IMR-90 (cell line): ENCODE measurements at regions not wholly inside any gene's neighbourhood (a gene's known extent, or its start where the extent isn't known, plus 50 kb on each side); places are given as distances from the start of the nearest gene placed in this dataset.

Experiments
- ATAC-seq: fragments of 200-7000 bp; cut with Tn5 transposase; 2 replicates; pipeline ENCODE4 v1.9.1; 2020; ENCODE audit warnings: low read depth, mild to moderate bottlenecking, moderate library complexity
- BruUV-seq: library from RNA; stranded (reverse); fragments of 400-500 nt; replicated peaks from 2 replicates; lab custom pipeline; 2021; lab: Mats Ljungman, UMichigan
- CTCF ChIA-PET: fragments of 300-600 bp; formaldehyde crosslinking; extraction: SDS; loops from one replicate; lab custom pipeline; 2021; ENCODE audit warnings: antibody characterized with exemption; lab: Yijun Ruan, JAX
- POLR2A ChIA-PET: fragments of 300-600 bp; sonication (Branson Sonifier 250); formaldehyde crosslinking; loops from one replicate; lab custom pipeline; 2022; ENCODE audit warnings: antibody characterized with exemption; ENCODE audit not compliant: unreplicated experiment; lab: Charles Lee
- DNase-seq: peaks from one replicate; pipeline ENCODE4 v3.0.0; 2013
- H2AFZ ChIP-seq: replicated peaks from 2 replicates; pipeline ENCODE3; 2013; ENCODE audit warnings: low read length, mild to moderate bottlenecking; ENCODE audit not compliant: poor library complexity
- H2AK5ac ChIP-seq: 2 replicates; pipeline ENCODE4 v1.6.1; 2013; ENCODE audit warnings: low read depth, low read length, inconsistent platforms
- H2AK9ac ChIP-seq: replicated peaks from 2 replicates; pipeline ENCODE3; 2013; ENCODE audit warnings: mild to moderate bottlenecking, low read depth, low read length, moderate library complexity; ENCODE audit not compliant: poor library complexity
- H2BK120ac ChIP-seq: 2 replicates; pipeline ENCODE4 v1.6.1; 2013; ENCODE audit warnings: low read depth, low read length, inconsistent platforms
- H2BK15ac ChIP-seq: 3 replicates; pipeline ENCODE4 v1.6.1; 2013; ENCODE audit warnings: low read depth, low read length, inconsistent platforms
- H2BK20ac ChIP-seq: 2 replicates; pipeline ENCODE4 v1.6.1; 2013; ENCODE audit warnings: low read depth, mild to moderate bottlenecking, inconsistent platforms, low read length, moderate library complexity
- H2BK5ac ChIP-seq: 2 replicates; pipeline ENCODE4 v1.6.1; 2013; ENCODE audit warnings: mild to moderate bottlenecking, low read depth, low read length, inconsistent platforms; ENCODE audit not compliant: poor library complexity, severe bottlenecking
- H3K14ac ChIP-seq: replicated peaks from 2 replicates; pipeline ENCODE4 v1.6.1; 2013; ENCODE audit warnings: low read depth, low read length, inconsistent platforms
- H3K18ac ChIP-seq: 2 replicates; pipeline ENCODE4 v1.6.1; 2013; ENCODE audit warnings: low read depth, low read length, control low read depth
- H3K23ac ChIP-seq: 2 replicates; pipeline ENCODE4 v1.6.1; 2013; ENCODE audit warnings: low read depth, low read length, inconsistent platforms
- H3K27ac ChIP-seq: 2 replicates; pipeline ENCODE4 v1.5.1; 2013; ENCODE audit warnings: mild to moderate bottlenecking, control low read depth, low read length; ENCODE audit not compliant: insufficient read depth
- H3K27me3 ChIP-seq: 2 replicates; pipeline ENCODE4 v1.6.1; 2013; ENCODE audit warnings: low read length; ENCODE audit not compliant: control insufficient read depth, insufficient read depth
- H3K36me3 ChIP-seq: 2 replicates; pipeline ENCODE4 v1.6.1; 2013; ENCODE audit warnings: low read length, mixed read lengths; ENCODE audit not compliant: control insufficient read depth, insufficient read depth
- H3K4ac ChIP-seq: 2 replicates; pipeline ENCODE4 v1.6.1; 2013; ENCODE audit warnings: low read depth, low read length, inconsistent platforms
- H3K4me1 ChIP-seq: 2 replicates; pipeline ENCODE4 v1.6.1; 2013; ENCODE audit warnings: low read length, mixed read lengths; ENCODE audit not compliant: control insufficient read depth, insufficient read depth
- H3K4me2 ChIP-seq: 2 replicates; pipeline ENCODE4 v1.6.1; 2013; ENCODE audit warnings: low read depth, mild to moderate bottlenecking, control low read depth, low read length, moderate library complexity
- H3K4me3 ChIP-seq: 2 replicates; pipeline ENCODE4 v1.5.1; 2013; ENCODE audit warnings: low read depth, mild to moderate bottlenecking, control low read depth, low read length, moderate library complexity; ENCODE audit not compliant: insufficient read depth
- H3K56ac ChIP-seq: 2 replicates; pipeline ENCODE4 v1.6.1; 2013; ENCODE audit warnings: low read length, inconsistent platforms; ENCODE audit not compliant: insufficient read depth; ENCODE audit errors: extremely low read depth
- H3K79me1 ChIP-seq, 2 experiments: 2 replicates each; pipeline ENCODE4 v1.6.1; 2013; ENCODE audit warnings: low read length in 2 of 2, inconsistent platforms in 1 of 2, low read depth in 1 of 2
- H3K9ac ChIP-seq: 2 replicates; pipeline ENCODE4 v1.6.1; 2013; ENCODE audit warnings: low read depth, low read length, control low read depth
- H3K9me1 ChIP-seq: 2 replicates; pipeline ENCODE4 v1.6.1; 2013; ENCODE audit warnings: low read length, inconsistent platforms; ENCODE audit not compliant: insufficient read depth
- H3K9me3 ChIP-seq: 2 replicates; pipeline ENCODE4 v1.6.1; 2013; ENCODE audit warnings: low read length; ENCODE audit not compliant: control insufficient read depth, insufficient read depth
- H4K20me1 ChIP-seq: 2 replicates; pipeline ENCODE4 v1.6.1; 2013; ENCODE audit warnings: low read length, inconsistent platforms; ENCODE audit not compliant: insufficient read depth
- H4K5ac ChIP-seq: 2 replicates; pipeline ENCODE4 v1.6.1; 2013; ENCODE audit warnings: mild to moderate bottlenecking, low read depth, low read length, control low read depth
- H4K8ac ChIP-seq, 2 experiments: 2 replicates each; pipeline ENCODE4 v1.6.1; 2013; ENCODE audit warnings: low read depth in 2 of 2, low read length in 2 of 2, control low read depth in 1 of 2, inconsistent platforms in 1 of 2
- H4K91ac ChIP-seq: 2 replicates; pipeline ENCODE4 v1.6.1; 2013; ENCODE audit warnings: low read depth, low read length, inconsistent platforms; ENCODE audit not compliant: insufficient read depth
- CEBPB ChIP-seq: IDR thresholded peaks from 2 replicates; pipeline ENCODE4 v1.6.1; 2012; ENCODE audit warnings: low read depth, low read length, improper control_type of control experiment
- CHD1 ChIP-seq: IDR thresholded peaks from 2 replicates; pipeline ENCODE4 v1.6.1; 2012; ENCODE audit warnings: low read depth, low read length, improper control_type of control experiment
- MAFK ChIP-seq: IDR thresholded peaks from 2 replicates; pipeline ENCODE4 v1.6.1; 2012; ENCODE audit warnings: low read depth, low read length, improper control_type of control experiment
- MAZ ChIP-seq: IDR thresholded peaks from 2 replicates; pipeline ENCODE4 v1.6.1; 2012; ENCODE audit warnings: low read depth, mild to moderate bottlenecking, low read length, improper control_type of control experiment, moderate library complexity, borderline replicate concordance
- NFE2L2 ChIP-seq: fragments of 150-350 bp; IDR thresholded peaks from 2 replicates; pipeline ENCODE4 v1.6.1; 2016; ENCODE audit warnings: low read depth, mild to moderate bottlenecking, low read length
- POLR2A ChIP-seq: IDR thresholded peaks from 2 replicates; pipeline ENCODE4 v1.6.1; 2012; ENCODE audit warnings: mild to moderate bottlenecking, low read depth, low read length
- RFX5 ChIP-seq: IDR thresholded peaks from 2 replicates; pipeline ENCODE4 v1.8.0; 2012; ENCODE audit warnings: low read depth, mild to moderate bottlenecking, low read length, moderate library complexity
- SMC3 ChIP-seq: fragments of 150-350 bp; IDR thresholded peaks from 2 replicates; pipeline ENCODE4 v1.6.1; 2016; ENCODE audit warnings: low read depth, mild to moderate bottlenecking, antibody characterized with exemption, low read length, moderate library complexity
- USF2 ChIP-seq: fragments of 150-350 bp; IDR thresholded peaks from 2 replicates; pipeline ENCODE4 v1.6.1; 2017; ENCODE audit warnings: mild to moderate bottlenecking, antibody characterized with exemption, low read length, low read depth
- WGBS, 2 experiments: methylation state at CpG; one replicate each; pipeline versions ENCODE4 v1.1.5 to v1.1.7; 2013; ENCODE audit warnings: missing lambda C conversion rate in 2 of 2; ENCODE audit not compliant: insufficient read length in 1 of 2; ENCODE audit errors: extremely low coverage in 2 of 2; 5-methylcytosine and 5-hydroxymethylcytosine counted together
- dilution Hi-C: fragments of 300-500 bp; cut with HindIII; formaldehyde crosslinking; loops from one replicate; pipeline ENCODE4 v1.14.3; 2018; ENCODE audit warnings: low sequenced_read_pairs; ENCODE audit not compliant: unreplicated experiment
- in situ Hi-C: fragments of 300-500 bp; cut with MboI; formaldehyde crosslinking; loops from 3 replicates; pipeline ENCODE4 v1.14.3; 2019; ENCODE audit warnings: low sequenced_read_pairs, inconsistent platforms, mixed read lengths
- intact Hi-C: fragments of 100-400 bp; cut with micrococcal nuclease; formaldehyde crosslinking; loops from 2 replicates; pipeline ENCODE4 v1.10.0; 2022
- TF ChIP-seq, protein P1 (sequence below): fragments of 150-350 bp; IDR thresholded peaks from 2 replicates; pipeline ENCODE4 v1.6.1; 2016; ENCODE audit warnings: low read depth, mild to moderate bottlenecking, low read length, moderate library complexity, borderline replicate concordance

DNA sequence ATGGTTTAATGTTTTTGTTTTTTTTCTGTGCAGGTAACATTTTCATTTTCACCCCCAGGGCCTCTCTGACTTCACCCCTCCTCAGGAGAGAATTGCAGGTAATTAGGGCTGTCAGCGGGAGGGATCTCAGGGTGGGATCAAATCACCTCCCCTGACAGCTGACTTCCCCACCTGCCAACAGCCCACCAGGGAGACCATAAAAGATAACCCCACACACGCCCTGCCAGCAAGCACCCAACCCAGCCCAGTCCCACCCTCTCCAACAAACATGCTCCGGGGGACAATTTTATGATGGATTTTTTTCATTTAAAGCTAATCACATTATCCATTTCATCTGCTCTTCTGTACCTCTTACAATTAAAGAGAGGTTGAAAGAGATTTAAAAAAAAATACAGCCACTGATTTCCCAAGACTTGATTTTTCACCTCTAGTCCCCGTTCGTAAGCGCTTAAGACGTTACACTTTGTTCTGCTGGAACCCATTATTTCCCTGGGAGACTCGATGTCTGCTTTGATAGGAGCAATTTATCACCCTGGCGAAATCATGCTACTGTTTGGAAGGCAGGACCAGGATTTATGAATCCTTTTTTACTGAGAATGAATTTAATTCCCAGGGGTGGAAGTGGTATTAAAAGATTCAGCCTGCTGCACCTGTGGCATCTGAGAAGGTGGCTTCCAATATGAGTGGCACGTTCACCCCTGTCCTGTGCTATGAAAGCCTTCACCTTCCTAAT, 232.9 kb upstream of the ID2 start:
- Histone ChIP-seq H3K27ac (no peak overlapping the region), H3K4me1 (peaks cover 4% of the 10 kb centered on the region), H3K9me1 (no peaks in the 10 kb centered on the region), H3K9ac (no peak overlapping the region), H2AK5ac (no peak overlapping the region; the same call in 1 of the 2 replicates), H3K14ac (no peak overlapping the region), H4K91ac (no peak overlapping the region), H2BK20ac (no peak overlapping the region), H3K23ac (no peak overlapping the region), H3K36me3 (no peaks in the 10 kb centered on the region), H2BK5ac (no peak overlapping the region), H3K4me2 (no peak overlapping the region), H4K20me1 (no peaks in the 10 kb centered on the region), H3K27me3 (no peaks in the 10 kb centered on the region), H3K18ac (no peak overlapping the region), H3K4me3 (no peak overlapping the region), H2AFZ (no peak overlapping the region), H4K8ac (no peak overlapping the region), H3K56ac (no peak overlapping the region), H2BK120ac (no peak overlapping the region), H3K9me3 (no peaks in the 10 kb centered on the region), H2AK9ac (no peak overlapping the region), H2BK15ac (no peak overlapping the region), H4K5ac (no peak overlapping the region), H3K4ac (no peak overlapping the region), H3K79me1 (no peaks in the 10 kb centered on the region)
- dilution Hi-C loops = no loop called here
- in situ Hi-C loops = no loop called here
- 100% methylated on average over 1 of the region's 10 CpGs; no CpG with 5 or more reads in 1 of the 2 experiments for WGBS, 2 experiments
- no peak for TF ChIP-seq MAZ
- TF ChIP-seq CEBPB = no peak
- TF ChIP-seq, protein P1, sequence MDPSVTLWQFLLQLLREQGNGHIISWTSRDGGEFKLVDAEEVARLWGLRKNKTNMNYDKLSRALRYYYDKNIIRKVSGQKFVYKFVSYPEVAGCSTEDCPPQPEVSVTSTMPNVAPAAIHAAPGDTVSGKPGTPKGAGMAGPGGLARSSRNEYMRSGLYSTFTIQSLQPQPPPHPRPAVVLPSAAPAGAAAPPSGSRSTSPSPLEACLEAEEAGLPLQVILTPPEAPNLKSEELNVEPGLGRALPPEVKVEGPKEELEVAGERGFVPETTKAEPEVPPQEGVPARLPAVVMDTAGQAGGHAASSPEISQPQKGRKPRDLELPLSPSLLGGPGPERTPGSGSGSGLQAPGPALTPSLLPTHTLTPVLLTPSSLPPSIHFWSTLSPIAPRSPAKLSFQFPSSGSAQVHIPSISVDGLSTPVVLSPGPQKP = no peak
- TF ChIP-seq USF2 = no peak
- TF ChIP-seq SMC3 = no peak
- no peak for TF ChIP-seq MAFK
- TF ChIP-seq RFX5 = no peak
- no peak for TF ChIP-seq CHD1
- no peak for TF ChIP-seq NFE2L2
- no peak for TF ChIP-seq POLR2A
- no TSS peak for BruUV-seq
- ATAC-seq (no peak), DNase-seq (no peak)
- ChIA-PET POLR2A (interaction anchor here (0.6 kb wide), 1 partner anchor 23 kb away, joined by 5 read pairs; no protein-coding TSS in a partner anchor), CTCF (no interaction called here)
- intact Hi-C loops = no loop called here
